Activated CD4-positive, alpha-beta T cell treated with anti-CD3 and anti-CD28 coated beads, Interleukin-2, Interleukin-4, amounts not matched to agents 100 ng/mL and 50 ng/mL, durations not matched to agents 16 hours and 8 hours (primary cell): ENCODE measurements at regions not wholly inside any gene's neighbourhood (a gene's known extent, or its start where the extent isn't known, plus 50 kb on each side); places are given as distances from the start of the nearest gene placed in this dataset.
"Not testable (repeated sequence)": the region's sequence is repeated elsewhere in the genome, so short reads cannot be mapped to it uniquely, and the experiment has no call there.

ENCODE experiments used
- DNase-seq: peaks from one replicate; pipeline ENCODE4 v3.0.0-alpha.2; 2020; ENCODE audit warnings: low spot score

- no peak for DNase-seq
Observed at GRCh38 chr5:52255308-52255707, 532.4 kb upstream of the ITGA1 start.

GRCh38 chr5:52262844-52263243 lies 524.9 kb upstream of the ITGA1 start:
- DNase-seq, result no peak

GRCh38 chr5:52269401-52269800 lies 518.3 kb upstream of the ITGA1 start:
- DNase-seq, result no peak

- DNase-seq, result no peak
Observed at GRCh38 chr5:52269859-52270258, 517.9 kb upstream of the ITGA1 start.

- DNase-seq, result no peak
Observed at GRCh38 chr5:52275639-52276038, 512.1 kb upstream of the ITGA1 start.

- DNase-seq, result no peak
Observed at GRCh38 chr5:52277101-52277500, 510.6 kb upstream of the ITGA1 start.

GRCh38 chr5:52282647-52283046 lies 505.1 kb upstream of the ITGA1 start:
- no peak for DNase-seq

GRCh38 chr5:52283221-52283620 lies 504.5 kb upstream of the ITGA1 start:
- DNase-seq, result no peak

- DNase-seq, result no peak
Observed at GRCh38 chr5:52300703-52301372, 486.9 kb upstream of the ITGA1 start.

GRCh38 chr5:52304816-52305215 lies 482.9 kb upstream of the ITGA1 start:
- not testable (repeated sequence) for DNase-seq

GRCh38 chr5:52328220-52328806 lies 459.4 kb upstream of the ITGA1 start:
- no peak for DNase-seq

- DNase-seq, result no peak
Observed at GRCh38 chr5:52331725-52332124, 456.0 kb upstream of the ITGA1 start.

GRCh38 chr5:52334367-52334766 lies 453.3 kb upstream of the ITGA1 start:
- no peak for DNase-seq

GRCh38 chr5:52339285-52339684 lies 448.4 kb upstream of the ITGA1 start:
- DNase-seq, result no peak

GRCh38 chr5:52342361-52342760 lies 445.4 kb upstream of the ITGA1 start:
- DNase-seq, result no peak

- DNase-seq, result no peak
Observed at GRCh38 chr5:52356311-52356918, 431.3 kb upstream of the ITGA1 start.

GRCh38 chr5:52359261-52359660 lies 428.5 kb upstream of the ITGA1 start:
- DNase-seq, result no peak

GRCh38 chr5:52360985-52361384 lies 426.7 kb upstream of the ITGA1 start:
- DNase-seq, result no peak

GRCh38 chr5:52374286-52374685 lies 413.4 kb upstream of the ITGA1 start:
- no peak for DNase-seq

GRCh38 chr5:52375969-52376368 lies 411.7 kb upstream of the ITGA1 start:
- no peak for DNase-seq

- no peak for DNase-seq
Observed at GRCh38 chr5:52376592-52376991, 411.1 kb upstream of the ITGA1 start.

GRCh38 chr5:52378237-52378636 lies 409.5 kb upstream of the ITGA1 start:
- DNase-seq, result no peak

GRCh38 chr5:52388349-52388748 lies 399.4 kb upstream of the ITGA1 start:
- DNase-seq, result no peak

GRCh38 chr5:52392321-52392720 lies 395.4 kb upstream of the ITGA1 start:
- DNase-seq, result no peak
